ENCODE measurements at regions not wholly inside any gene's neighbourhood (a gene's known extent, or its start where the extent isn't known, plus 50 kb on each side); places are given as distances from the start of the nearest gene placed in this dataset.

DNA sequence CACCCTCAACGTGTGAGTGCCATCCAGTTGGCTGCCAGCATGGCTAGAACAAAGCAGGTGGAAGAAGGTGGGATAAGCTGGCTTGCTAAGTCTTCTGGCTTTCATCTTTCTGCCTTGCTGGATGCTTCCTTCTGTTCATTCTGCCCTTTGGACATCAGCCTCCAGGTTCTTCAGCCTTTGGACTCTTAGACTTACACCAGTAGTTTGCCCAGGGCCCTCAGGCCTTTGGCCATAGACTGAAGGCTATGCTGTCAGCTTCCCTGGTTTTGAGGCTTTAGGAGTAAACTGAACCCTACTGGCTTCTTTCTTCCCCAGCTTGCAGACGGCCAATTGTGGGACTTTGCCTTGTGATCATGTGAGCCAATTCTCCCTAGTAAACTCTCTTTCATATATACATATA, 155.0 kb upstream of the SERTAD2 start:
- intact Hi-C loops (cut with micrococcal nuclease) (no loop called here), dilution Hi-C loops (cut with MboI; ENCODE audit: extremely low pct_ligation_motif_present, low sequenced_read_pairs) (no loop called here)
- Histone ChIP-seq H3K4me3 (replicated peaks in 1 of 3; ENCODE audit: insufficient read depth in 1 of 3, low read depth in 1 of 3, low read length in 3 of 3) (no peak overlapping the region), H3K9ac (replicated peaks; ENCODE audit: extremely low read depth, insufficient read depth, low read length) (no peak overlapping the region), H3K4me1 (ENCODE audit: control insufficient read depth, extremely low read depth, insufficient read depth, low read length) (peaks cover 22% of the 10 kb centered on the region), H3K27ac (ENCODE audit: insufficient read depth, low read depth, low read length) (no peak overlapping the region), H3K9me1 (replicated peaks; ENCODE audit: control insufficient read depth, extremely low read depth, insufficient read depth, low read length) (no peaks in the 10 kb centered on the region), H3K36me3 (ENCODE audit: control insufficient read depth in 2 of 2, extremely low read depth in 1 of 2, insufficient read depth in 2 of 2, low read length in 2 of 2) (no peaks in the 10 kb centered on the region), H3K27me3 (ENCODE audit: control insufficient read depth in 2 of 2, insufficient read depth in 2 of 2, low read length in 2 of 2) (no peaks in the 10 kb centered on the region), H3K4me2 (ENCODE audit: insufficient read depth, low read length) (no peak overlapping the region), H4K20me1 (replicated peaks; ENCODE audit: control insufficient read depth, extremely low read depth, insufficient read depth, low read length) (no peaks in the 10 kb centered on the region), H3K79me2 (ENCODE audit: control insufficient read depth, insufficient read depth, low read length) (no peaks in the 10 kb centered on the region), H3K9me3 (replicated peaks; ENCODE audit: control insufficient read depth, insufficient read depth, low read length) (no peaks in the 10 kb centered on the region), H2AFZ (ENCODE audit: low read depth, low read length) (no peak overlapping the region)
- TF ChIP-seq JUN (IDR thresholded peaks at IDR 0.05; ENCODE audit: borderline replicate concordance, insufficient read depth, insufficient read length, low read depth) (no peak), FOS (IDR thresholded peaks at IDR 0.05; ENCODE audit: borderline replicate concordance, insufficient read depth, low read length) (no peak), POLR2A (IDR thresholded peaks at IDR 0.05; ENCODE audit: low read depth, low read length) (no peak), POLR2AphosphoS5 (IDR thresholded peaks at IDR 0.05; ENCODE audit: insufficient read depth, low read depth, low read length) (no peak), GATA2 (IDR thresholded peaks at IDR 0.05; ENCODE audit: insufficient read depth, insufficient read length, low read depth, low read length) (no peak), MYC (IDR thresholded peaks at IDR 0.05; ENCODE audit: low read depth, low read length) (no peak), EZH2 (IDR thresholded peaks at IDR 0.05; ENCODE audit: borderline replicate concordance, low read depth, low read length, severe bottlenecking) (no peak)
- TF ChIP-seq, protein P1, sequence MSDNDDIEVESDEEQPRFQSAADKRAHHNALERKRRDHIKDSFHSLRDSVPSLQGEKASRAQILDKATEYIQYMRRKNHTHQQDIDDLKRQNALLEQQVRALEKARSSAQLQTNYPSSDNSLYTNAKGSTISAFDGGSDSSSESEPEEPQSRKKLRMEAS (IDR thresholded peaks at IDR 0.05; ENCODE audit: insufficient read depth, insufficient read length): no peak
- TF ChIP-seq, protein P2, sequence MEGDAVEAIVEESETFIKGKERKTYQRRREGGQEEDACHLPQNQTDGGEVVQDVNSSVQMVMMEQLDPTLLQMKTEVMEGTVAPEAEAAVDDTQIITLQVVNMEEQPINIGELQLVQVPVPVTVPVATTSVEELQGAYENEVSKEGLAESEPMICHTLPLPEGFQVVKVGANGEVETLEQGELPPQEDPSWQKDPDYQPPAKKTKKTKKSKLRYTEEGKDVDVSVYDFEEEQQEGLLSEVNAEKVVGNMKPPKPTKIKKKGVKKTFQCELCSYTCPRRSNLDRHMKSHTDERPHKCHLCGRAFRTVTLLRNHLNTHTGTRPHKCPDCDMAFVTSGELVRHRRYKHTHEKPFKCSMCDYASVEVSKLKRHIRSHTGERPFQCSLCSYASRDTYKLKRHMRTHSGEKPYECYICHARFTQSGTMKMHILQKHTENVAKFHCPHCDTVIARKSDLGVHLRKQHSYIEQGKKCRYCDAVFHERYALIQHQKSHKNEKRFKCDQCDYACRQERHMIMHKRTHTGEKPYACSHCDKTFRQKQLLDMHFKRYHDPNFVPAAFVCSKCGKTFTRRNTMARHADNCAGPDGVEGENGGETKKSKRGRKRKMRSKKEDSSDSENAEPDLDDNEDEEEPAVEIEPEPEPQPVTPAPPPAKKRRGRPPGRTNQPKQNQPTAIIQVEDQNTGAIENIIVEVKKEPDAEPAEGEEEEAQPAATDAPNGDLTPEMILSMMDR (IDR thresholded peaks at IDR 0.05; ENCODE audit: extremely low read depth in 1 of 2, insufficient read depth in 1 of 2, low read depth in 1 of 2, low read length in 2 of 2): no peak
- POLR2A ChIA-PET: no interaction called here
- FAIRE-seq (no peak), DNase-seq (ENCODE audit: low read depth, low spot score) (no peak)
- CTCF ChIA-PET: interaction anchor here (2.2 to 2.4 kb wide), 2 partner anchors 16 to 22 kb away, joined by 10 to 15 read pairs; no protein-coding TSS in a partner anchor
- BruUV-seq (replicated peaks): no TSS peak

Data from endothelial cell of umbilical vein (primary cell).